Smooth muscle cell (in vitro differentiated cells): ENCODE measurements at regions not wholly inside any gene's neighbourhood (a gene's known extent, or its start where the extent isn't known, plus 50 kb on each side); places are given as distances from the start of the nearest gene placed in this dataset.

Source experiments
- DNase-seq: peaks from one replicate; lab custom pipeline; 2025; ENCODE audit not compliant: unreplicated experiment; lab: John Stamatoyannopoulos, UW
- H2AFZ ChIP-seq: fragments of 200-600 bp; sonication (generic); 2 replicates; pipeline ENCODE4 v1.6.0; 2016; ENCODE audit warnings: antibody characterized with exemption, low read depth, mild to moderate bottlenecking
- H3F3A ChIP-seq: fragments of 200-600 bp; sonication (generic); 2 replicates; pipeline ENCODE4 v1.6.0; 2017; ENCODE audit warnings: antibody characterized with exemption, low read depth
- H3K27ac ChIP-seq: fragments of 200-600 bp; sonication (generic); 2 replicates; pipeline ENCODE4 v1.5.1; 2016; ENCODE audit warnings: low read depth, mild to moderate bottlenecking
- H3K27me3 ChIP-seq: fragments of 200-600 bp; sonication (generic); 2 replicates; pipeline ENCODE4 v1.6.1; 2016; ENCODE audit warnings: low read depth, mild to moderate bottlenecking
- H3K36me3 ChIP-seq: fragments of 200-600 bp; sonication (generic); 2 replicates; pipeline ENCODE4 v1.5.1; 2016; ENCODE audit warnings: low read depth
- H3K4me1 ChIP-seq: fragments of 200-600 bp; sonication (generic); 2 replicates; pipeline ENCODE4 v1.5.1; 2016; ENCODE audit warnings: low read depth
- H3K4me2 ChIP-seq: fragments of 200-600 bp; sonication (generic); 2 replicates; pipeline ENCODE4 v1.6.0; 2016; ENCODE audit warnings: mild to moderate bottlenecking
- H3K4me3 ChIP-seq: fragments of 200-600 bp; sonication (generic); 2 replicates; pipeline ENCODE4 v1.5.1; 2016; ENCODE audit warnings: mild to moderate bottlenecking
- H3K79me2 ChIP-seq: fragments of 200-600 bp; sonication (generic); 2 replicates; pipeline ENCODE4 v1.6.0; 2016; ENCODE audit warnings: low read depth, mild to moderate bottlenecking
- H3K9ac ChIP-seq: fragments of 200-600 bp; sonication (generic); 2 replicates; pipeline ENCODE4 v1.6.0; 2016; ENCODE audit warnings: low read depth
- H3K9me3 ChIP-seq: fragments of 200-600 bp; sonication (generic); replicated peaks from 2 replicates; pipeline ENCODE4 v1.5.1; 2016; ENCODE audit warnings: low read depth
- H4K20me1 ChIP-seq: fragments of 200-600 bp; sonication (generic); 2 replicates; pipeline ENCODE4 v1.6.0; 2016; ENCODE audit warnings: low read depth
- WGBS: methylation state at CpG from one replicate; pipeline ENCODE4 v1.1.7; 2016; ENCODE audit warnings: low lambda C conversion rate; 5-methylcytosine and 5-hydroxymethylcytosine counted together
- TF ChIP-seq, protein P1 (sequence below): fragments of 200-600 bp; sonication (generic); IDR thresholded peaks from 2 replicates; pipeline ENCODE4 v1.5.1; 2017; ENCODE audit warnings: borderline replicate concordance, mild to moderate bottlenecking, antibody characterized with exemption; ENCODE audit not compliant: insufficient read depth, poor library complexity, severe bottlenecking

DNA sequence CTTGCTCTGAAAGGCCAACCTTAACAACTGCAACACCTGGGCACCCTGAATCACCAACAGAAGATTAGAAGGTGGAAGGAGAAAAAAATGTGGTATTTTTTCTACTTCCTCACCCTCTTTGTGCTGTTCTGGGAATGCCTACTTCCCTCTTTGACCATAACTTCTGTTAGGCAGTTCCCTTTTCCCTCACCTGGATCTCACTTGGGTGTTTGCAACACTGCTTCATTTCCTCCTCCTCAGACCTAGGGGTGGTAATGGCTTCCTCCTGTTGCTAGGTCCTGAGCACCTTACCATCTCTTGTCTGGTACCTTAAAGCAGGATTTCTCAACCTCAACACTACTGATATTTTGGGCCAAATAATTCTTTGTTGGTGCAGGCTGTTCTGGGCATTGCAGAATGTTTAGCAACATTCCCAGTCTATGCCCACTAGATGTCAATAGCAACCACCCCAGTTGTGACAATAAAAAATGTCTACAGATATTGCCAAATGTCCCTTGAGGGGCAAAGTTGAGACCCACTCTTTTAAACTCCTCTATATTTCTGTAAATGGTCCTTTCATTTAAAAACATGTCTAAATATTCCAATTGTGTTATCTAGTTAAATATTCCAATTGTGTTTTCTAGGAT lies 300.0 kb upstream of the VLDLR start:
- no peaks in the 10 kb centered on the region for H3K27me3 ChIP-seq
- H3K4me1 ChIP-seq, result no peaks in the 10 kb centered on the region
- no peaks in the 10 kb centered on the region for H4K20me1 ChIP-seq
- no peak overlapping the region for H3K9ac ChIP-seq
- H3K9me3 ChIP-seq, result no peaks in the 10 kb centered on the region
- H3K27ac ChIP-seq, result no peak overlapping the region
- H3K36me3 ChIP-seq, result no peaks in the 10 kb centered on the region
- no peaks in the 10 kb centered on the region for H3K79me2 ChIP-seq
- no peak for DNase-seq
- no peaks in the 10 kb centered on the region for H3F3A ChIP-seq
- H3K4me3 ChIP-seq, result no peak overlapping the region
- H2AFZ ChIP-seq, result no peak overlapping the region
- no peak overlapping the region for H3K4me2 ChIP-seq
- TF ChIP-seq, protein P1, sequence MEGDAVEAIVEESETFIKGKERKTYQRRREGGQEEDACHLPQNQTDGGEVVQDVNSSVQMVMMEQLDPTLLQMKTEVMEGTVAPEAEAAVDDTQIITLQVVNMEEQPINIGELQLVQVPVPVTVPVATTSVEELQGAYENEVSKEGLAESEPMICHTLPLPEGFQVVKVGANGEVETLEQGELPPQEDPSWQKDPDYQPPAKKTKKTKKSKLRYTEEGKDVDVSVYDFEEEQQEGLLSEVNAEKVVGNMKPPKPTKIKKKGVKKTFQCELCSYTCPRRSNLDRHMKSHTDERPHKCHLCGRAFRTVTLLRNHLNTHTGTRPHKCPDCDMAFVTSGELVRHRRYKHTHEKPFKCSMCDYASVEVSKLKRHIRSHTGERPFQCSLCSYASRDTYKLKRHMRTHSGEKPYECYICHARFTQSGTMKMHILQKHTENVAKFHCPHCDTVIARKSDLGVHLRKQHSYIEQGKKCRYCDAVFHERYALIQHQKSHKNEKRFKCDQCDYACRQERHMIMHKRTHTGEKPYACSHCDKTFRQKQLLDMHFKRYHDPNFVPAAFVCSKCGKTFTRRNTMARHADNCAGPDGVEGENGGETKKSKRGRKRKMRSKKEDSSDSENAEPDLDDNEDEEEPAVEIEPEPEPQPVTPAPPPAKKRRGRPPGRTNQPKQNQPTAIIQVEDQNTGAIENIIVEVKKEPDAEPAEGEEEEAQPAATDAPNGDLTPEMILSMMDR, result no peak

DNA sequence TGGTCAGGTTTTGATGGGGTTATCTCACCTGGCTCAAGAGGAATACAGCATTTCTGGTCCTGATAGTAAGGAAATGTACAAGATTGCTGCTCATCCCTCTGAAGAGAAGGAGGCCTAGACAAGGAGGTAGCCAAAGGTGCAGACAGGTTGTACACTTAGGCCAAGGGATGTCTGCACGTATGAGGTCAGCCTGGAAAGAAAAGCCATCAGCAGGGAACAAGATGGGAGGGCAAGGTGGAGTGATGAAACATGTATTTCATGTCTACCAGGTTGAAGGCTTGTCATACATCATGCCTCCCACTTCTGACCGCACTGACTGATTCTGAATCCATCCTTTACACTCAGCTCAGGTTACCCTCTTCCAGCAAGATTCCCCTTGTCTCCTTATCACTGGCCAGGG lies 296.8 kb upstream of the VLDLR start:
- Histone ChIP-seq H3K9ac (no peak overlapping the region), H3K4me3 (no peak overlapping the region), H4K20me1 (no peaks in the 10 kb centered on the region), H3K4me2 (no peak overlapping the region), H3K27me3 (no peaks in the 10 kb centered on the region), H3K36me3 (no peaks in the 10 kb centered on the region), H2AFZ (no peak overlapping the region), H3F3A (no peaks in the 10 kb centered on the region), H3K9me3 (no peaks in the 10 kb centered on the region), H3K4me1 (no peaks in the 10 kb centered on the region), H3K27ac (no peak overlapping the region), H3K79me2 (no peaks in the 10 kb centered on the region)
- TF ChIP-seq, protein P1, result no peak
- WGBS, result 96% methylated on average over 2 of the region's 2 CpGs
- no peak for DNase-seq

DNA sequence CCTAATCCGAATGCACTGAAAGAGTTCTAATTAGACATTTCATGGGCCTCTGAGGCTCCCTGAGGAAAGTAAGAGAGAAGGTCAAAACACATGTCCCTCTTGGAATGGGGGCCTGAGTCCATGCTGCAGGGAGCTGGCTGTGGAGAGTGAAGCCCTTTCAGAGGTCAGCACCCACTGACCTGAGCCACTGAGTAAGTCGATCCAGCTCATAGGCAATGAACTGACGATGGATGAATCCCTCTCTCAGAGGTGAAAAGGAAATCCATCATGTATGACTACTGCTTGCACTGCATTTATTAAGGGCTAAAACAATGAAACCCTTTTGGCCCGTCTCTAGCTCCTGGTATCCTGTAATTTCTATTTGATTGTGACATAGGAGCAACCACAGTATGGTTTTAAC lies 288.9 kb upstream of the VLDLR start:
- Histone ChIP-seq H3K36me3 (no peaks in the 10 kb centered on the region), H3K4me3 (no peak overlapping the region), H3K4me2 (no peak overlapping the region), H3K4me1 (no peaks in the 10 kb centered on the region), H3K27me3 (no peaks in the 10 kb centered on the region), H4K20me1 (no peaks in the 10 kb centered on the region), H3K79me2 (no peaks in the 10 kb centered on the region), H3F3A (no peaks in the 10 kb centered on the region), H2AFZ (no peak overlapping the region), H3K9ac (no peak overlapping the region), H3K9me3 (no peaks in the 10 kb centered on the region), H3K27ac (no peak overlapping the region)
- TF ChIP-seq, protein P1, result no peak
- no peak for DNase-seq
- WGBS, result 82% methylated on average over 4 of the region's 4 CpGs

DNA sequence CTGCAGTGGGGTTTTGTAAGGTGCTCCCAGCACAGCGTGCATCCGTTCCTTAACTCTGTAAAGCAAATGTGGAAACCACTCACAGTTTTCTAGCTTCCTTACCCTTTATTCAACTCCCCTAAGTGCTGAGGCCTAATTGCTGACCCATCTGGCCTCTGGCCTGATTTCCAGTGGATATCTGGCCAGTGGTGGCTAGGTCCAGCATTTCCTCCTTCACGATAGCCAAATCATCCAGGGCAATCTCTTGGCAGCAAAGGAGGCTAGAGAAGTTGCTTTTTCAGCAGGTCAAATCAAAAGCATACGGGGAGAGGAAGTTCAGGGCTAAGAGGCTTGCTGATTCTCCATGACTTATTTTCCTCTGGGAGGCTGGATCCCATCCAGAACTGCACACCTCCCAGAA lies 286.3 kb upstream of the VLDLR start:
- no peaks in the 10 kb centered on the region for H3K9me3 ChIP-seq
- TF ChIP-seq, protein P1, result no peak

More for the DNA sequence above, 286.3 kb upstream of the VLDLR start:
- Histone ChIP-seq H3K36me3 (no peaks in the 10 kb centered on the region), H4K20me1 (no peaks in the 10 kb centered on the region), H3K4me1 (no peaks in the 10 kb centered on the region), H3K27ac (no peak overlapping the region), H3K4me2 (no peak overlapping the region), H3F3A (no peaks in the 10 kb centered on the region), H3K79me2 (no peaks in the 10 kb centered on the region), H2AFZ (no peak overlapping the region), H3K27me3 (no peaks in the 10 kb centered on the region), H3K9ac (no peak overlapping the region), H3K4me3 (no peak overlapping the region)
- no peak for DNase-seq
- WGBS, result 90% methylated on average over 4 of the region's 4 CpGs
